Effector memory CD8-positive, alpha-beta T cell (primary cell): ENCODE measurements at regions not wholly inside any gene's neighbourhood (a gene's known extent, or its start where the extent isn't known, plus 50 kb on each side); places are given as distances from the start of the nearest gene placed in this dataset.
"Not testable (repeated sequence)": the region's sequence is repeated elsewhere in the genome, so short reads cannot be mapped to it uniquely, and the experiment has no call there.

Experiments used
- ATAC-seq: fragments of 150-1000 bp; cut with Tn5 transposase; replicated peaks from 2 replicates; pipeline ENCODE4 v1.10.0; 2021; ENCODE audit warnings: mild to moderate bottlenecking, moderate library complexity
- DNase-seq, 3 experiments: peaks; one replicate each; pipeline ENCODE4 v3.0.0; 2021
- H3K27ac Mint-ChIP-seq, 2 donors: one replicate each; pipeline ENCODE4 v1.8.0; 2022; ENCODE audit warnings: mild to moderate bottlenecking in 2 of 2, mixed read lengths in 2 of 2, moderate library complexity in 2 of 2
- H3K27me3 Mint-ChIP-seq, 2 donors: one replicate each; pipeline ENCODE4 v1.8.0; 2022; ENCODE audit warnings: mixed read lengths in 2 of 2
- H3K36me3 Mint-ChIP-seq: one replicate; pipeline ENCODE4 v1.8.0; 2022; ENCODE audit warnings: mild to moderate bottlenecking, moderate library complexity, mixed read lengths; ENCODE audit not compliant: insufficient read depth
- H3K4me1 Mint-ChIP-seq, 2 donors: one replicate each; pipeline ENCODE4 v1.8.0; 2022; ENCODE audit warnings: low read depth in 2 of 2, mixed read lengths in 2 of 2
- H3K4me3 Mint-ChIP-seq, 2 donors: one replicate each; pipeline ENCODE4 v1.8.0; 2022; ENCODE audit warnings: mild to moderate bottlenecking in 2 of 2, mixed read lengths in 2 of 2, moderate library complexity in 2 of 2
- H3K9me3 Mint-ChIP-seq, 2 donors: one replicate each; pipeline ENCODE4 v1.8.0; 2022; ENCODE audit warnings: mixed read lengths in 2 of 2

DNA sequence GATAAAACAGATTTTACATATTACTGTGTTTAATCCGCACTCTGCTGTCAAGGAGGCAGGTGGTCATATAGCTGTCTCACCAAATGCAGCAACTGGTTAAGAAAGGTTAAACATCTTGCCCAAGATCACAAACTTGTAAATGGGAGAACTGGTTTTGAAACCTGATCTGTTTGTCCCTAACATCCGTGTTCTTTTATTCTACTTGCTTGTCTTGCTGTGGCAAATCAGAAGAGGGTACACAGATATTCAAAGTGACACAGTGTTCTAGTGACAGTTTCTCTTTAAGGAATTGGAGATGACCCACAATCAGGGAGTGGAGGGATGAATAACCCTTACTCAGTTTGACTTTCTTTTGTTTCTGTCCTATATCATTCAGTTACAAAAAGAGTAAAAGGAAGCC, 83.0 kb upstream of the SGK1 start:
- DNase-seq: no peak
- H3K27ac Mint-ChIP-seq: no peak overlapping the region
- H3K4me1 Mint-ChIP-seq: peaks cover 0 to 3% of the 10 kb centered on the region in 2 donors
- no peaks in the 10 kb centered on the region for H3K9me3 Mint-ChIP-seq
- H3K36me3 Mint-ChIP-seq: no peaks in the 10 kb centered on the region
- no peak for ATAC-seq
- no peaks in the 10 kb centered on the region for H3K27me3 Mint-ChIP-seq
- no peak overlapping the region for H3K4me3 Mint-ChIP-seq

DNA sequence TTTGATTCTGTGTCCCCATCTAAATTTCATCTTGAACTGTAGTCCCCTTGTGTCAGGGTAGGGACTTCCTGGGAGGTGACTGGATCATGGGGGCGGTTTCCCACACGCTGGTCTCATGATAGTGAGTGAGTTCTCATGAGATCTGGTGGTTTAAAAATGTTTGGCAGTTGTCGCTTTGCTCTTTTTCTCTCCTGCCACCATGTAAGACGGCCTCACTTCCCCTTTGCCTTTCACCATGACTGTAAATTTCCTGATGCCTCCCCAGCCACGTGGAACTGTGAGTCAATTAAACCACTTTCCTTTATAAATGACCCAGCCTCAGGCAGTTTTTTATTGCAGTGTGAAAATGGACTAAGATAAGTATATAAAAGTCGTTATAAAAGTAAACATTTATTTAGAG, 80.5 kb upstream of the SGK1 start:
- Mint-ChIP-seq H3K36me3 (no peaks in the 10 kb centered on the region), H3K4me1 (peaks cover 0 to 3% of the 10 kb centered on the region in 2 donors), H3K27ac (peak overlapping the region in 1 of 2 donors; percentile 61), H3K27me3 (no peaks in the 10 kb centered on the region), H3K4me3 (no peak overlapping the region), H3K9me3 (no peaks in the 10 kb centered on the region)
- ATAC-seq (no peak), DNase-seq (no peak)

DNA sequence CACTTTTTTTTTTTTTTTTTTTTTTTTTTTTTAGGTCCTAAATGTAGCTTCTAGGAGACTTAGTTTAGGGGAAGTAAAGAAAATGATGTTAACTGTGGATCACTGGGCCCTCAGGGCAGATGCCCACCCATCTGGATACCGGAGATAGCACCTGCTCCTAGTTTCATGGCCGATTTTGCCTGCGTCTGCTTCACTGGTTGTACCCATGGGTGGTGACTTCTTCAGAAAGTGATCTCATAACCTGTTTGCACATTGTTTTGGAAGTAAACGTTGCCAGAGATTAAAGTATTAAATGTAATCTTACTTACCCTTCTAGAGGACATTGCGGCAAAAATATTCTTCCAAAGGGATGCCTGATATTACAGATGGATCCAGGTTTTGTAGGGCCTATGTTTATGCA, 79.8 kb upstream of the SGK1 start:
- ATAC-seq: no peak
- Mint-ChIP-seq H3K9me3 (no peaks in the 10 kb centered on the region), H3K4me3 (no peak overlapping the region), H3K36me3 (no peaks in the 10 kb centered on the region), H3K4me1 (peaks cover 0 to 3% of the 10 kb centered on the region in 2 donors), H3K27ac (no peak overlapping the region), H3K27me3 (no peaks in the 10 kb centered on the region)
- DNase-seq: no peak

DNA sequence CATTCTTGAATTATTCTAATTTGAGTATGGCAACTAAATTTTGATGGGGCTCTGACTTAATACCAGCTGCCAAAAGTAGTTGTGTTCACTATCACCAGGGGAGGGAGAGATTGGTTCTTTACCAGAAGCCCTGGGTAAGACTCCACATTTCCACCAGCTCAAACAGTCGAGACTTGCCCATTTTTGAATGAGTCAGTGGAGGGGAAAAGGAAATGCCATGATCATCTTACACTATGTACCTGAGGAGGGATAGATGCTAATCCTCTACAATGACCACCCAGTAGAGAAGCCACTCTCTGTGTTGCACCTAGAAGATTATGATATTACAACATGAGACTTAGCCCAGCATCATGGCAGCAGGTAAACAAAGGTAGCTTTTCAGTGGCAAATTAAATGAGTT, 77.0 kb upstream of the SGK1 start:
- Mint-ChIP-seq H3K27me3 (no peaks in the 10 kb centered on the region), H3K9me3 (no peaks in the 10 kb centered on the region), H3K36me3 (no peaks in the 10 kb centered on the region), H3K27ac (no peak overlapping the region), H3K4me1 (no peaks in the 10 kb centered on the region), H3K4me3 (no peak overlapping the region)
- no peak for DNase-seq
- no peak for ATAC-seq

DNA sequence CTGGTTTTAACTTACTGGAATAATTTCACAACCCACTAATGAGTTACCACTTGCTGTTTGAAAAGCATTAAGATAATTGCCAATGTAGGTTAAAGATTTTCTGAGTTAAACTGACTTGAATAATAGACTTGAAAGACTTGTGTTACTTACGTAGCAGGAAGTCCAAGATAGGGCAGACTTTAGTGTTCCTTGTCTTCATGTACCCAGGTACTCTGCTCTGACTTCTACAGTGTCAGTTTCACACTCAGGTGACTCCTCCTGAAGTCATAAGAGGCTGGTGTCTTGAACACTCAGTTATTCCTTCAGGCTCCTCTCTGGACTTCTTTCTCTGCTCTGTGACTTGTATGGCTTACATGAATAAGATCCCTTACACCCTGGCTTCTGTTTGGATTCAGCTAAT, 76.3 kb upstream of the SGK1 start:
- no peak overlapping the region for H3K4me3 Mint-ChIP-seq
- no peaks in the 10 kb centered on the region for H3K27me3 Mint-ChIP-seq
- DNase-seq (no peak), ATAC-seq (no peak)
- no peaks in the 10 kb centered on the region for H3K36me3 Mint-ChIP-seq
- H3K27ac Mint-ChIP-seq: no peak overlapping the region
- no peaks in the 10 kb centered on the region for H3K9me3 Mint-ChIP-seq
- H3K4me1 Mint-ChIP-seq: no peaks in the 10 kb centered on the region

DNA sequence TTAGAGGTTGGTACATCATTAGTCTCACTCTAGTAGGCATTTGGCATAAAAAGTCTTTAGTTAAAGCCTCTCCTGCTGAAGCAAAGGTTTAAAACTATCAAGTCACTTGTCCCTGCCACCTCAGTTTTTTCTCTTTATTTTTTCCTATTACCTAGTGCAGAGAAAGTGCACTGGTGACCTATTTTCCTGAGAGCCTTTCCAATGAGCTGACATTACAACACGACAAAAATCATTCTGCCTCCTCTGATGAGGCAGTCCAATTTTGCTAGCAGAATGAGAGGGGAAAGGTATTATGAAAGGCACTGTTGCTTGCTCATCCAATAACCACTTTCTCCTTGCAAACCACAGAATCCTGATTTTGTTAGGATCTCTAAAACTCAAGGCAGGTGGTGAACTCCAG, 73.3 kb upstream of the SGK1 start:
- DNase-seq: no peak
- Mint-ChIP-seq H3K27me3 (no peaks in the 10 kb centered on the region), H3K36me3 (no peaks in the 10 kb centered on the region), H3K4me1 (no peaks in the 10 kb centered on the region), H3K4me3 (no peak overlapping the region), H3K9me3 (no peaks in the 10 kb centered on the region), H3K27ac (no peak overlapping the region)
- no peak for ATAC-seq

DNA sequence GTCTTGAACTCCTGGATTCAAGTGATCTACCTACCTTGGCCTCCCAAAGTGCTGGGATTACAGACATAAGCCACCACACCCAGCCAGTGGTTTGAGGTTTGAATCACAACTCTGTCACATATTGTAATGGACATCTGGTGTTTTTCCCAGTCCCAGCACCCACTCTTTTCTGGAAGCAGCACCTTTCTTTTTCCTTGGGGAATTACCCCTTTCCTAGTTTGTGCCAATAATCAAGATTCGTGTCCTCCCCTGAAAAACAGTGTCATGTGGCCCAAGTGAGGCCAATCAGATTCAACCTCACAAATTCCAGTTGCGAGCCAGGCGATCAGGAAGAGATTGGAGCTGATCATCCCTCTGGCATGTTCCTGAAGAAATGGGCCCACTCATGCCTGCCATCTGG, 71.7 kb upstream of the SGK1 start:
- no peaks in the 10 kb centered on the region for H3K4me1 Mint-ChIP-seq
- no peaks in the 10 kb centered on the region for H3K36me3 Mint-ChIP-seq
- H3K27ac Mint-ChIP-seq: no peak overlapping the region
- ATAC-seq: no peak
- no peak overlapping the region for H3K4me3 Mint-ChIP-seq
- no peaks in the 10 kb centered on the region for H3K9me3 Mint-ChIP-seq
- DNase-seq: no peak
- H3K27me3 Mint-ChIP-seq: no peaks in the 10 kb centered on the region

DNA sequence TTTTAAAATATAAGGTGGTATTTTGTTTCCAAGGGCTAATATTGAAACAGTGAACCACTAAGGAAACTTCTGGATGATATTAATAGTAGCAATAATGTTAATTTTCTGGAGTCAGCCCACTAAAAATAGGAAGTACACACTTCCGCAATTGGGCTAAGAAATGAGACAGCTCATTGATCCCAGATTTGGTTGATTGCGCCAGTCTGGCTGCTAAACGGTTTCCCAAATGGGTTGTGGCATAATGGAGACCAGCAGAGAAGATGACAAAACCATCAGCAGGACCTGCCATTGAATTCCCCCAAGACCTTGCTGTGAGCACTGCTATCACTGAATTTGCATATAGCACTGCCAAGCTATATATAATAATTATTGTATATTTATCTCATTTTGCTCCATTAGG, 71.2 kb upstream of the SGK1 start:
- Mint-ChIP-seq H3K4me1 (no peaks in the 10 kb centered on the region), H3K27ac (no peak overlapping the region), H3K4me3 (no peak overlapping the region), H3K9me3 (no peaks in the 10 kb centered on the region), H3K36me3 (no peaks in the 10 kb centered on the region), H3K27me3 (no peaks in the 10 kb centered on the region)
- DNase-seq (no peak), ATAC-seq (no peak)

DNA sequence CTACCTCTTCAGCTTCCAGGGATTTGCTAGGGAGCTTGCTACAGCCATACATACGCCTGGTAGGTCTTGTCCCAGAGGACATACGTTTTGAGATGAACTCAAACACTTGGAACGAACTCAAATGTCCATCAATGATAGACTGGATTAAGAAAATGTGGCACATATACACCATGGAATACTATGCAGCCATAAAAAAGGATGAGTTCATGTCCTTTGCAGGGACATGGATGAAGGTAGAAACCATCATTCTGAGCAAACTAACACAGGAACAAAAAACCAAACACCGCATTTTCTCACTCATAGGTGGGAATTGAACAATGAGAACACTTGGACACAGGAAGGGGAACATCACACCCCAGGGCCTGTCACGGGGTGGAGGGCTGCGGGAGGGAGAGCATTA, 68.6 kb upstream of the SGK1 start:
- H3K9me3 Mint-ChIP-seq, H3K4me3 Mint-ChIP-seq, H3K4me1 Mint-ChIP-seq, H3K27ac Mint-ChIP-seq, DNase-seq, ATAC-seq, H3K36me3 Mint-ChIP-seq, H3K27me3 Mint-ChIP-seq: not testable (repeated sequence)

DNA sequence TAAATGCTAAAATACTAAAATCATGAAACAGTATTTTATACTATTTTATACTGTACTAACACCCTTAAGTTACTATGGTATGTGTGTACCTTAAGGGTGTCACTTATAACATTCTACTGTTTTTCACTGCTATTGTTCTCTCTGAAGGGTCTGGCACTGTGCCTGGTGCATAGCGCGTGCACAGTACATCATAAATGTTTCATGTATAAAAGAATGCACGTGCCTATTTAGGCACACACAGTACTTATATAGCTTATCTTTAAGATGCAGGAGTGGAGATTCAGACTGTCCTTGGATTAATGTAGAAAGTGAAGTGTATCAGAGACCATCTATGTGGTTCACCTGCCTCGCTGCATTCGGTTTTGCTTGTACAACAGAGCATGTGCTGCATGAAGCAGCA, 64.0 kb upstream of the SGK1 start:
- H3K9me3 Mint-ChIP-seq: no peaks in the 10 kb centered on the region
- H3K36me3 Mint-ChIP-seq: no peaks in the 10 kb centered on the region
- DNase-seq: no peak
- peaks cover 9 to 13% of the 10 kb centered on the region in 2 donors for H3K4me1 Mint-ChIP-seq
- H3K4me3 Mint-ChIP-seq: no peak overlapping the region
- H3K27ac Mint-ChIP-seq: no peak overlapping the region
- no peak for ATAC-seq
- peaks cover 0 to under 1% of the 10 kb centered on the region in 2 donors for H3K27me3 Mint-ChIP-seq

DNA sequence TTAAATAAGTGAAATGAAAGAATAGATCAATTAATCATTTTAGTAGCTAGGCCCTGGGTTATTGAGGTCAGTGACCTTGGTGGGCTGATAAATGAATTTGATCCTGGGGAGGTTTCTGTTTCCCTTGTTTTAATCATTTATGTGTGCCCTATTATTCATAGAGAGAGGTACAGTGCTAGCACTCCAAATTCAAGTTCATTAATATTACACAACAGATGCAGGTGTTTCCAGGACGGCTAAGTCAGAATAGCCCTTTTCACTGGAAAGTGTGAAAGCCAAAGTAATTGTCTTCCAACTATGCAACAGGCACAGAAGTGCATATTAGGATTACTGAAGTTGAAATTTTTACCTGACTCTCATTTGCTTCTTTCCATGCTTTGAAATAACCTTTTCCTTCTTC, 61.7 kb upstream of the SGK1 start:
- Mint-ChIP-seq H3K9me3 (no peaks in the 10 kb centered on the region), H3K4me3 (no peak overlapping the region), H3K27ac (peak overlapping the region in 1 of 2 donors; percentile 93), H3K36me3 (no peaks in the 10 kb centered on the region), H3K4me1 (peaks cover 9 to 13% of the 10 kb centered on the region in 2 donors), H3K27me3 (peaks cover 0 to 6% of the 10 kb centered on the region in 2 donors)
- DNase-seq (no peak), ATAC-seq (no peak)

DNA sequence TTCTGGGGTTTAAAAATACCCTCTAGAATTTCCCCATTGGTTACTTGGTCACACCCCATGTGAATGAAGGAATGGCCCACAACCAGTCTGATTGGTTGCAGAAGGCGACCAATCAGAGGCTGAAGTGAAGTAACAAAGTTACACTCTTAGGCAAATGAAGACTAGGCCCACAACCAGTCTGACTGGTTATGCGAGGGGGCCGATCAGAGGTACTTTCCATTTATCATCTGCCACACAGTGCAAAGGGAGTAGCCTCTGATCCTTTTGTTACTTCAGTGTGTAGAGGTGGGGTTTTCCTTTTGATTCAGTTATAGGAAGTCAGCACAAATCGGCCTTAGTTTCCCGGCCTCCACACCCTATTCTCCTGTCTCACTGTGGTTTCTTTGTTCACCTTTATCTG, 61.2 kb upstream of the SGK1 start:
- H3K27me3 Mint-ChIP-seq: peaks cover 0 to 6% of the 10 kb centered on the region in 2 donors
- peaks cover 9 to 13% of the 10 kb centered on the region in 2 donors for H3K4me1 Mint-ChIP-seq
- H3K27ac Mint-ChIP-seq: peak overlapping the region in 1 of 2 donors; percentile 93
- H3K36me3 Mint-ChIP-seq: no peaks in the 10 kb centered on the region
- no peak overlapping the region for H3K4me3 Mint-ChIP-seq
- no peaks in the 10 kb centered on the region for H3K9me3 Mint-ChIP-seq
- DNase-seq: no peak
- ATAC-seq: peak; percentile 35

DNA sequence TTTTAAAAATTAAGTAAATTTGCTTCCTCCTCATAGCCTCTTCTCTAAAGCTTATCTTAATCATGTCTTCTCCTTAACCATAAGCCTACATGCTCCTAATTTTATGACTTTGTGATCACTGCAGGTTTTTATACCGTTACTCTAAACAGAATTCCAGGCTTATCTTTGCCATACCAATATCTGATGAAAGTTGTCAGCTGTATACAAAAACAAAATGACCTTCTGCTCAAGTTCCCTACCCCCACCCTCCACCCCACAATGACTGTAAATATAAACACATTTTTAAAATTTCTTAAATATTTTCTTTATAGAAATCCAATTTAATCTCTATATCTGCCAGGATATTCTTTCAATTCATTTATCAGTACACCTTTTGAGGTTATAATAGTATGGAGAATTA, 60.5 kb upstream of the SGK1 start:
- ATAC-seq (no peak), DNase-seq (no peak)
- Mint-ChIP-seq H3K4me1 (peaks cover 9 to 13% of the 10 kb centered on the region in 2 donors), H3K9me3 (no peaks in the 10 kb centered on the region), H3K27ac (peak overlapping the region in 1 of 2 donors; percentile 93), H3K27me3 (peaks cover 0 to 6% of the 10 kb centered on the region in 2 donors), H3K4me3 (no peak overlapping the region), H3K36me3 (no peaks in the 10 kb centered on the region)

DNA sequence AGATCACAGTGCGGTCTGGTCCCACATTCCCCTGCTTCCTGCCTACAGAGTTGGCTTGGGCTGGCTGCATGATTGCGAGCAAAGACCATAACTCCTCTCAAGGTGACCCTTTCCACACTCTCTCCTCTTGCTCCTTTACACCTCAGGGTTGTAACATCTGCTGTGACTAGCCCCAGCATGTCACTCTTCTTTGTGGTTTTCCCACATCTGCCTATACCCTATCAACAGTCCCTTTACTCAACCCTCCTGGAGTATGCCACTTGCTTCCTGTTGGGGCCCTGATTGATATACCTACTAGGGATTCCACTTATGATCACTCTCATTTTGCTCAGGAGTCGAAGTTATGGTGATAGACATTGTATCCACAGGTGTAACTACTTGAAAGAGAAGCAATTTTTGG, 58.9 kb upstream of the SGK1 start:
- H3K27ac Mint-ChIP-seq: no peak overlapping the region
- ATAC-seq (no peak), DNase-seq (no peak)
- peaks cover 0 to 8% of the 10 kb centered on the region in 2 donors for H3K27me3 Mint-ChIP-seq
- no peaks in the 10 kb centered on the region for H3K9me3 Mint-ChIP-seq
- H3K36me3 Mint-ChIP-seq: no peaks in the 10 kb centered on the region
- H3K4me1 Mint-ChIP-seq: peaks cover 9 to 13% of the 10 kb centered on the region in 2 donors
- no peak overlapping the region for H3K4me3 Mint-ChIP-seq

DNA sequence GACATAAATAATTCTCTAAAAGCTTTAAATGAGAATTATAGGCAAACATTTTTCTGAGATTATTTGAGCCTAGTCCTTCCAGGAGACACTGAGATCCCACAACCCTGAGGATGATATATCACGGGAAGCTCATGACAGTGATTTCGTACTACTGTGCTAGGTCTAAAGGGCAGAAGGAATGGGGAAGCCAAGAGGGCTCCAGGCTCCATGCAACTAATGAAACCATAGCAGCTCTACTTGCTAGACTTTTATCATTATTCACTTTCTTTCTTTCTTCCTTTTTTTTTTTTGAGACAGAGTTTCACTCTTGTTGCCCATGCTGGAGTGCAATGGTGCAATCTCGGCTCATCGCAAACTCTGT, 57.3 kb upstream of the SGK1 start:
- H3K4me3 Mint-ChIP-seq: no peak overlapping the region
- ATAC-seq (no peak), DNase-seq (no peak)
- H3K36me3 Mint-ChIP-seq: no peaks in the 10 kb centered on the region
- H3K27me3 Mint-ChIP-seq: peaks cover 5 to 14% of the 10 kb centered on the region in 2 donors
- no peak overlapping the region for H3K27ac Mint-ChIP-seq
- peaks cover 6 to 13% of the 10 kb centered on the region in 2 donors for H3K4me1 Mint-ChIP-seq
- H3K9me3 Mint-ChIP-seq: no peaks in the 10 kb centered on the region
